Natural killer cell (primary cell): ENCODE measurements at regions not wholly inside any gene's neighbourhood (a gene's known extent, or its start where the extent isn't known, plus 50 kb on each side); places are given as distances from the start of the nearest gene placed in this dataset.
"Not testable (repeated sequence)": the region's sequence is repeated elsewhere in the genome, so short reads cannot be mapped to it uniquely, and the experiment has no call there.

Source experiments
- ATAC-seq, 3 donors: fragments of 150-1000 bp in 2 of 3; fragments of 200-7000 bp in 1 of 3; cut with Tn5 transposase; 1 replicate in 1 of 3; 2 replicates in 2 of 3; pipeline ENCODE4 v1.10.0; 2021; ENCODE audit warnings: mild to moderate bottlenecking in 2 of 3, moderate library complexity in 2 of 3
- DNase-seq, 2 donors: peaks; one replicate each; pipeline versions ENCODE4 v3.0.0 to v3.0.0-alpha.2; 2013 to 2021; ENCODE audit warnings: mixed read lengths in 1 of 2
- H3K27ac ChIP-seq: one replicate; pipeline ENCODE4 v1.5.1; 2013; ENCODE audit warnings: mild to moderate bottlenecking, low read length
- H3K27me3 ChIP-seq: one replicate; pipeline ENCODE4 v1.6.1; 2013; ENCODE audit warnings: low read length; ENCODE audit not compliant: control insufficient read depth, insufficient read depth
- H3K36me3 ChIP-seq: one replicate; pipeline ENCODE4 v1.6.1; 2013; ENCODE audit warnings: low read length; ENCODE audit not compliant: control insufficient read depth, insufficient read depth
- H3K4me1 ChIP-seq: one replicate; pipeline ENCODE4 v1.6.1; 2013; ENCODE audit warnings: low read length; ENCODE audit not compliant: control insufficient read depth, insufficient read depth
- H3K4me3 ChIP-seq: one replicate; pipeline ENCODE4 v1.5.1; 2013; ENCODE audit warnings: low read length
- H3K9me3 ChIP-seq: one replicate; pipeline ENCODE4 v1.6.1; 2013; ENCODE audit warnings: low read length; ENCODE audit not compliant: control insufficient read depth, insufficient read depth
- H3K27ac Mint-ChIP-seq, 2 donors: one replicate each; pipeline ENCODE4 v1.8.0; 2022; ENCODE audit warnings: mild to moderate bottlenecking in 2 of 2, mixed read lengths in 2 of 2, moderate library complexity in 1 of 2
- H3K27me3 Mint-ChIP-seq, 2 donors: one replicate each; pipeline ENCODE4 v1.8.0; 2022; ENCODE audit warnings: low read depth in 2 of 2, mixed read lengths in 2 of 2
- H3K36me3 Mint-ChIP-seq: one replicate; pipeline ENCODE4 v1.8.0; 2022; ENCODE audit warnings: mixed read lengths
- H3K4me1 Mint-ChIP-seq, 2 donors: one replicate each; pipeline ENCODE4 v1.8.0; 2022; ENCODE audit warnings: mixed read lengths in 2 of 2
- H3K4me3 Mint-ChIP-seq: one replicate; pipeline ENCODE4 v1.8.0; 2022; ENCODE audit warnings: mild to moderate bottlenecking, moderate library complexity, mixed read lengths
- H3K9me3 Mint-ChIP-seq, 2 donors: one replicate each; pipeline ENCODE4 v1.8.0; 2022; ENCODE audit warnings: mixed read lengths in 2 of 2
- CTCF ChIP-seq: fragments of 200-600 bp; IDR thresholded peaks from one replicate; pipeline ENCODE4 v1.8.0; 2022; ENCODE audit warnings: antibody characterized with exemption
- WGBS: methylation state at CpG from one replicate; pipeline ENCODE4 v1.1.7; 2013; ENCODE audit warnings: missing lambda C conversion rate; ENCODE audit not compliant: insufficient coverage; 5-methylcytosine and 5-hydroxymethylcytosine counted together
- intact Hi-C: fragments of 100-400 bp; cut with micrococcal nuclease; formaldehyde crosslinking; loops from one replicate; pipeline ENCODE4 v1.14.2; 2022

GRCh38 chr5:112552791-112553190 lies 133.7 kb upstream of the EPB41L4A start:
- DNase-seq (no peak), ATAC-seq (no peak)
- H3K9me3 Mint-ChIP-seq = no peaks in the 10 kb centered on the region
- peaks cover 6 to 11% of the 10 kb centered on the region in 2 donors for H3K27me3 Mint-ChIP-seq
- Histone ChIP-seq H3K27me3 (no peaks in the 10 kb centered on the region), H3K4me1 (no peaks in the 10 kb centered on the region), H3K27ac (no peak overlapping the region), H3K36me3 (no peaks in the 10 kb centered on the region), H3K9me3 (no peaks in the 10 kb centered on the region), H3K4me3 (no peak overlapping the region)
- no peak overlapping the region for H3K4me3 Mint-ChIP-seq
- no peaks in the 10 kb centered on the region for H3K36me3 Mint-ChIP-seq
- H3K4me1 Mint-ChIP-seq = peaks cover 0 to 5% of the 10 kb centered on the region in 2 donors
- intact Hi-C loops = no loop called here
- TF ChIP-seq CTCF = no peak
- H3K27ac Mint-ChIP-seq = no peak overlapping the region
- WGBS = 93% methylated on average over 4 of the region's 4 CpGs

- ATAC-seq = no peak
- WGBS = 74% methylated on average over 13 of the region's 13 CpGs
- no peak for TF ChIP-seq CTCF
- H3K9me3 ChIP-seq = no peaks in the 10 kb centered on the region
- Mint-ChIP-seq H3K4me1 (peaks cover 0 to 5% of the 10 kb centered on the region in 2 donors), H3K9me3 (no peaks in the 10 kb centered on the region), H3K4me3 (no peak overlapping the region), H3K27me3 (peaks cover 6 to 11% of the 10 kb centered on the region in 2 donors), H3K36me3 (no peaks in the 10 kb centered on the region), H3K27ac (no peak overlapping the region)
- H3K4me1 ChIP-seq = no peaks in the 10 kb centered on the region
- DNase-seq = no peak
- no peak overlapping the region for H3K4me3 ChIP-seq
- intact Hi-C loops = no loop called here
- no peaks in the 10 kb centered on the region for H3K36me3 ChIP-seq
- no peaks in the 10 kb centered on the region for H3K27me3 ChIP-seq
- no peak overlapping the region for H3K27ac ChIP-seq
Observed at GRCh38 chr5:112554101-112554977, 135.3 kb upstream of the EPB41L4A start.

GRCh38 chr5:112555197-112555596 lies 136.1 kb upstream of the EPB41L4A start:
- WGBS = 62% methylated on average over 2 of the region's 2 CpGs
- intact Hi-C loops = no loop called here
- H3K9me3 Mint-ChIP-seq = no peaks in the 10 kb centered on the region
- Histone ChIP-seq H3K4me1 (no peaks in the 10 kb centered on the region), H3K27me3 (no peaks in the 10 kb centered on the region), H3K4me3 (no peak overlapping the region), H3K9me3 (no peaks in the 10 kb centered on the region), H3K27ac (no peak overlapping the region), H3K36me3 (no peaks in the 10 kb centered on the region)
- peaks cover 6 to 11% of the 10 kb centered on the region in 2 donors for H3K27me3 Mint-ChIP-seq
- DNase-seq = no peak
- no peaks in the 10 kb centered on the region for H3K36me3 Mint-ChIP-seq
- ATAC-seq = peak in 1 of 3 donors; percentile 15
- H3K4me1 Mint-ChIP-seq = peaks cover 0 to 5% of the 10 kb centered on the region in 2 donors
- no peak overlapping the region for H3K27ac Mint-ChIP-seq
- no peak for TF ChIP-seq CTCF
- no peak overlapping the region for H3K4me3 Mint-ChIP-seq

GRCh38 chr5:112555691-112556090 lies 136.6 kb upstream of the EPB41L4A start:
- Histone ChIP-seq H3K27me3 (no peaks in the 10 kb centered on the region), H3K27ac (no peak overlapping the region), H3K4me1 (no peaks in the 10 kb centered on the region), H3K9me3 (no peaks in the 10 kb centered on the region), H3K4me3 (no peak overlapping the region), H3K36me3 (no peaks in the 10 kb centered on the region)
- no peak for ATAC-seq
- no peak for DNase-seq
- Mint-ChIP-seq H3K27ac (no peak overlapping the region), H3K4me3 (no peak overlapping the region), H3K9me3 (no peaks in the 10 kb centered on the region), H3K4me1 (peaks cover 0 to 5% of the 10 kb centered on the region in 2 donors), H3K36me3 (no peaks in the 10 kb centered on the region), H3K27me3 (peaks cover 6 to 11% of the 10 kb centered on the region in 2 donors)
- TF ChIP-seq CTCF = no peak
- intact Hi-C loops = no loop called here
- 65% methylated on average over 3 of the region's 3 CpGs for WGBS

GRCh38 chr5:112559501-112559900 lies 140.4 kb upstream of the EPB41L4A start:
- H3K36me3 Mint-ChIP-seq, H3K27me3 ChIP-seq, H3K27ac Mint-ChIP-seq, H3K4me3 Mint-ChIP-seq, H3K4me1 Mint-ChIP-seq, H3K4me3 ChIP-seq, H3K27ac ChIP-seq, intact Hi-C loops, H3K27me3 Mint-ChIP-seq, H3K36me3 ChIP-seq, ATAC-seq, H3K4me1 ChIP-seq, DNase-seq, H3K9me3 Mint-ChIP-seq: not testable (repeated sequence)
- H3K9me3 ChIP-seq = peaks cover 13% of the 10 kb centered on the region
- 22% methylated on average over 2 of the region's 2 CpGs for WGBS
